GM19023 (cell line): ENCODE measurements at regions not wholly inside any gene's neighbourhood (a gene's known extent, or its start where the extent isn't known, plus 50 kb on each side); places are given as distances from the start of the nearest gene placed in this dataset.
"Not testable (repeated sequence)": the region's sequence is repeated elsewhere in the genome, so short reads cannot be mapped to it uniquely, and the experiment has no call there.

Experiments used
- ATAC-seq: cut with Tn5 transposase; IDR thresholded peaks from one replicate; pipeline ENCODE4 v1.9.1; 2021; ENCODE audit warnings: mild to moderate bottlenecking, moderate library complexity; ENCODE audit not compliant: unreplicated experiment

- ATAC-seq, result no peak
Measured at GRCh38 chr18:38759457-38759856, 1193.9 kb upstream of the CELF4 start.

- ATAC-seq, result no peak
Measured at GRCh38 chr18:38756436-38756835, 1190.8 kb upstream of the CELF4 start.

GRCh38 chr18:38752430-38752829, 1186.8 kb upstream of the CELF4 start:
- no peak for ATAC-seq

GRCh38 chr18:38751898-38752297, 1186.3 kb upstream of the CELF4 start:
- no peak for ATAC-seq

GRCh38 chr18:38751211-38751610, 1185.6 kb upstream of the CELF4 start:
- ATAC-seq, result no peak

- ATAC-seq, result no peak
Measured at GRCh38 chr18:38750751-38751150, 1185.2 kb upstream of the CELF4 start.

GRCh38 chr18:38747153-38747552, 1181.6 kb upstream of the CELF4 start:
- no peak for ATAC-seq

GRCh38 chr18:38720181-38720580, 1154.6 kb upstream of the CELF4 start:
- not testable (repeated sequence) for ATAC-seq

GRCh38 chr18:38718365-38718901, 1152.8 kb upstream of the CELF4 start:
- ATAC-seq, result no peak

- no peak for ATAC-seq
Measured at GRCh38 chr18:38709122-38709521, 1143.5 kb upstream of the CELF4 start.

GRCh38 chr18:38706373-38706772, 1140.8 kb upstream of the CELF4 start:
- no peak for ATAC-seq

GRCh38 chr18:38698088-38698487, 1132.5 kb upstream of the CELF4 start:
- no peak for ATAC-seq

GRCh38 chr18:38695559-38696280, 1130.1 kb upstream of the CELF4 start:
- ATAC-seq, result no peak

GRCh38 chr18:38693104-38693503, 1127.5 kb upstream of the CELF4 start:
- no peak for ATAC-seq

GRCh38 chr18:38690626-38691025, 1125.0 kb upstream of the CELF4 start:
- ATAC-seq, result no peak

GRCh38 chr18:38688416-38688815, 1122.8 kb upstream of the CELF4 start:
- no peak for ATAC-seq

GRCh38 chr18:38670486-38670885, 1104.9 kb upstream of the CELF4 start:
- ATAC-seq, result no peak

- no peak for ATAC-seq
Measured at GRCh38 chr18:38664929-38665328, 1099.3 kb upstream of the CELF4 start.

- no peak for ATAC-seq
Measured at GRCh38 chr18:38663682-38664081, 1098.1 kb upstream of the CELF4 start.

GRCh38 chr18:38663270-38663669, 1097.7 kb upstream of the CELF4 start:
- no peak for ATAC-seq

GRCh38 chr18:38654946-38655345, 1089.3 kb upstream of the CELF4 start:
- ATAC-seq, result no peak

- no peak for ATAC-seq
Measured at GRCh38 chr18:38651736-38652135, 1086.1 kb upstream of the CELF4 start.

- no peak for ATAC-seq
Measured at GRCh38 chr18:38648179-38648578, 1082.6 kb upstream of the CELF4 start.
